Liver (tissue), 3 donors: ENCODE measurements at regions not wholly inside any gene's neighbourhood (a gene's known extent, or its start where the extent isn't known, plus 50 kb on each side); places are given as distances from the start of the nearest gene placed in this dataset.

Experiments
- ATF3 ChIP-seq: IDR thresholded peaks from 2 replicates; pipeline ENCODE4 v1.6.1; 2016; ENCODE audit warnings: antibody characterized with exemption
- FOXA1 ChIP-seq: IDR thresholded peaks from 2 replicates; pipeline ENCODE4 v1.6.1; 2016; ENCODE audit warnings: antibody characterized with exemption
- HNF4G ChIP-seq: IDR thresholded peaks from 2 replicates; pipeline ENCODE4 v1.6.1; 2016; ENCODE audit warnings: antibody characterized with exemption
- NR2F2 ChIP-seq: IDR thresholded peaks from 2 replicates; pipeline ENCODE4 v1.6.1; 2016; ENCODE audit warnings: antibody characterized with exemption
- RAD21 ChIP-seq, 2 donors: IDR thresholded peaks; 2 replicates each; pipeline ENCODE4 v1.6.1; 2016; ENCODE audit warnings: antibody characterized with exemption in 2 of 2, mild to moderate bottlenecking in 2 of 2
- REST ChIP-seq: IDR thresholded peaks from 2 replicates; pipeline ENCODE4 v1.6.1; 2016; ENCODE audit warnings: antibody characterized with exemption, mild to moderate bottlenecking
- SP1 ChIP-seq: IDR thresholded peaks from 2 replicates; pipeline ENCODE4 v1.6.1; 2018; ENCODE audit warnings: antibody characterized with exemption, mild to moderate bottlenecking
- TAF1 ChIP-seq: conservative IDR thresholded peaks from 2 replicates; pipeline ENCODE4 v1.6.1; 2016; ENCODE audit warnings: antibody characterized with exemption, mild to moderate bottlenecking
- YY1 ChIP-seq: IDR thresholded peaks from 2 replicates; pipeline ENCODE4 v1.6.1; 2016; ENCODE audit warnings: antibody characterized with exemption, mild to moderate bottlenecking
- TF ChIP-seq, protein P1 (sequence below): fragments of 150-350 bp; IDR thresholded peaks from 2 replicates; pipeline ENCODE4 v1.5.1; 2017; ENCODE audit warnings: improper control_type of control experiment, low read depth, low read length; ENCODE audit not compliant: missing input control
- donor health status: healthy.
- donor health status: healthy.

DNA sequence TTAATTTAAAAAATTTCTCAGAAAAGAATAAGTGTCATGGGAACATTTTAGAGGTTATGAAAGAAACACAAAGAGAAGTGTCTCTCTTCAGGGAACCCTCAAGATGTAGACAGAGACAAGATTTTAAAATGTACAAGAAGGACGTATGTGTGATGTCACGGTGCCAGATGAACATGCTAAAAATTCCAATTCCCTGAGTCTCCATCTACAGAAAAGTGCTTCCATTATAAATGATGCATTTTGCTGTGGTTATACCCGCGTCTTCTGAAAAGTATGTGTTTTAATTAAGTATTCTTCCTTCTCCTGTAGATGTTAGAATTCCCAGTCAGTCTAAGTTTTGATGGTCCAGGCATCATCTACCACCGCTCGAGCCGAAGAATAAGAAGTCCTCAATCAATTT is 489.1 kb downstream of the PREX1 start:
- no peak for TF ChIP-seq SP1
- TF ChIP-seq, protein P1, sequence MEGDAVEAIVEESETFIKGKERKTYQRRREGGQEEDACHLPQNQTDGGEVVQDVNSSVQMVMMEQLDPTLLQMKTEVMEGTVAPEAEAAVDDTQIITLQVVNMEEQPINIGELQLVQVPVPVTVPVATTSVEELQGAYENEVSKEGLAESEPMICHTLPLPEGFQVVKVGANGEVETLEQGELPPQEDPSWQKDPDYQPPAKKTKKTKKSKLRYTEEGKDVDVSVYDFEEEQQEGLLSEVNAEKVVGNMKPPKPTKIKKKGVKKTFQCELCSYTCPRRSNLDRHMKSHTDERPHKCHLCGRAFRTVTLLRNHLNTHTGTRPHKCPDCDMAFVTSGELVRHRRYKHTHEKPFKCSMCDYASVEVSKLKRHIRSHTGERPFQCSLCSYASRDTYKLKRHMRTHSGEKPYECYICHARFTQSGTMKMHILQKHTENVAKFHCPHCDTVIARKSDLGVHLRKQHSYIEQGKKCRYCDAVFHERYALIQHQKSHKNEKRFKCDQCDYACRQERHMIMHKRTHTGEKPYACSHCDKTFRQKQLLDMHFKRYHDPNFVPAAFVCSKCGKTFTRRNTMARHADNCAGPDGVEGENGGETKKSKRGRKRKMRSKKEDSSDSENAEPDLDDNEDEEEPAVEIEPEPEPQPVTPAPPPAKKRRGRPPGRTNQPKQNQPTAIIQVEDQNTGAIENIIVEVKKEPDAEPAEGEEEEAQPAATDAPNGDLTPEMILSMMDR, result no peak
- TF ChIP-seq TAF1, result no peak
- no peak for TF ChIP-seq REST
- no peak for TF ChIP-seq FOXA1
- TF ChIP-seq YY1, result no peak
- no peak for TF ChIP-seq ATF3
- no peak for TF ChIP-seq NR2F2
- TF ChIP-seq HNF4G, result no peak
- no peak for TF ChIP-seq RAD21 (IDR thresholded peaks at IDR 0.05)
